Testis (tissue), 2 donors: ENCODE measurements at regions not wholly inside any gene's neighbourhood (a gene's known extent, or its start where the extent isn't known, plus 50 kb on each side); places are given as distances from the start of the nearest gene placed in this dataset.
"Not testable (repeated sequence)": the region's sequence is repeated elsewhere in the genome, so short reads cannot be mapped to it uniquely, and the experiment has no call there.

Experiments
- DNase-seq: peaks from one replicate; pipeline ENCODE4 v3.0.0-alpha.2; 2019
- H3K27ac ChIP-seq, 2 donors: fragments of 200-600 bp; sonication (generic); one replicate each; pipeline ENCODE4 v1.5.1; 2019
- H3K27me3 ChIP-seq: fragments of 200-600 bp; sonication (generic); one replicate; pipeline ENCODE4 v1.5.1; 2019
- H3K36me3 ChIP-seq: fragments of 200-600 bp; sonication (generic); one replicate; pipeline ENCODE4 v1.5.1; 2017; ENCODE audit warnings: low read depth; ENCODE audit errors: missing control alignments
- H3K4me1 ChIP-seq: fragments of 200-600 bp; sonication (generic); one replicate; pipeline ENCODE4 v1.5.1; 2019
- H3K4me3 ChIP-seq, 2 donors: fragments of 200-600 bp; sonication (generic); one replicate each; pipeline ENCODE4 v1.5.1; 2017 to 2019
- H3K9me3 ChIP-seq: fragments of 200-600 bp; sonication (generic); one replicate; pipeline ENCODE4 v1.5.1; 2017
- CTCF ChIP-seq, 3 experiments: fragments of 450-650 bp in 2 of 3; fragments of 200-600 bp in 1 of 3; sonication (generic) in 1 of 3; IDR thresholded peaks; one replicate each; pipeline ENCODE4 v1.5.1; 2016 to 2019; ENCODE audit warnings: antibody characterized with exemption in 3 of 3, mild to moderate bottlenecking in 2 of 3, moderate library complexity in 1 of 3
- POLR2A ChIP-seq: fragments of 450-650 bp; IDR thresholded peaks from one replicate; pipeline ENCODE4 v1.6.1; 2017; ENCODE audit warnings: antibody characterized with exemption, mild to moderate bottlenecking, moderate library complexity
- WGBS, 2 donors: methylation state at CpG; one replicate each; pipeline ENCODE4 v1.1.5; 2018; 5-methylcytosine and 5-hydroxymethylcytosine counted together
- intact Hi-C: fragments of 100-400 bp; cut with DNase I; formaldehyde crosslinking; loops from one replicate; pipeline ENCODE4 v1.15.1; 2023; ENCODE audit warnings: low total_unique reads

DNA sequence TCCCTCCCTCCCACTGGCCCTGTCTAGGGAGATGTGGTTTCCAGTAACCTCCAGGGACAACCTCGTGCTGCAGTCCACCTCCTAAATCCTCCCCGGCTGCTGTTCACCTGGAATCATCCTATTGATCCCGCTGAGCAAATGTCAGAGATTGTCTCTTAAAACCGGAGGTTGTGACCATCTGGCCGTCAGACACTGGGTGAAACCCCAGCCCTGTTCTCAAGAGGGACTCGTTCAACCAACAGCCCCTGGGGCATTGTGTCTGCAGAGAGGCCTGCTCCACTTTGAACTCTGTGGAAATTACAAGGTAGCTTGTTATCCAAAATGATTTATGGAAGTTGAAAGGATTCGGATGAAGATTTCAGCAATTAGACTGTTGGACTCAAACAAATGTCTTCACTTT lies 498.0 kb downstream of the MATN1 start:
- 76 to 84% methylated on average over 6 to 7 of the region's 7 CpGs for WGBS, 2 donors

GRCh38 chr1:30219675-30220074 lies 503.7 kb downstream of the MATN1 start:
- H3K9me3 ChIP-seq = no peaks in the 10 kb centered on the region
- intact Hi-C loops = no loop called here
- H3K27ac ChIP-seq = no peak overlapping the region
- H3K36me3 ChIP-seq = no peaks in the 10 kb centered on the region
- WGBS, 2 donors = 72 to 76% methylated on average over 4 of the region's 4 CpGs
- DNase-seq = no peak
- TF ChIP-seq POLR2A (no peak), CTCF (IDR thresholded peaks at IDR 0.05) (no peak)
- H3K4me1 ChIP-seq = no peaks in the 10 kb centered on the region
- H3K4me3 ChIP-seq = no peak overlapping the region
- H3K27me3 ChIP-seq = no peaks in the 10 kb centered on the region

More for the DNA sequence above, 498.0 kb downstream of the MATN1 start:
- Histone ChIP-seq H3K9me3 (no peaks in the 10 kb centered on the region), H3K36me3 (no peaks in the 10 kb centered on the region), H3K27me3 (no peaks in the 10 kb centered on the region), H3K4me3 (no peak overlapping the region), H3K4me1 (no peaks in the 10 kb centered on the region), H3K27ac (no peak overlapping the region)
- no peak for TF ChIP-seq POLR2A
- no peak for TF ChIP-seq CTCF (IDR thresholded peaks at IDR 0.05)
- intact Hi-C loops = no loop called here
- DNase-seq = no peak

- intact Hi-C loops = no loop called here
- 67 to 74% methylated on average over 2 of the region's 2 CpGs for WGBS, 2 donors
- no peaks in the 10 kb centered on the region for H3K27me3 ChIP-seq
- no peaks in the 10 kb centered on the region for H3K9me3 ChIP-seq
- no peak for DNase-seq
- H3K4me3 ChIP-seq = no peak overlapping the region
- TF ChIP-seq CTCF (IDR thresholded peaks at IDR 0.05) (no peak), POLR2A (no peak)
- no peaks in the 10 kb centered on the region for H3K36me3 ChIP-seq
- no peaks in the 10 kb centered on the region for H3K4me1 ChIP-seq
- H3K27ac ChIP-seq = no peak overlapping the region
These were observed 504.9 kb downstream of the MATN1 start for GRCh38 chr1:30218438-30218837.

- intact Hi-C loops = no loop called here
- no peaks in the 10 kb centered on the region for H3K27me3 ChIP-seq
- H3K36me3 ChIP-seq = no peaks in the 10 kb centered on the region
- WGBS, 2 donors = 83 to 85% methylated on average over 7 of the region's 7 CpGs
- no peaks in the 10 kb centered on the region for H3K4me1 ChIP-seq
- no peak overlapping the region for H3K4me3 ChIP-seq
- H3K9me3 ChIP-seq = no peaks in the 10 kb centered on the region
- DNase-seq = no peak
- TF ChIP-seq POLR2A (no peak), CTCF (IDR thresholded peaks at IDR 0.05) (no peak)
- no peak overlapping the region for H3K27ac ChIP-seq
These were observed 506.8 kb downstream of the MATN1 start for GRCh38 chr1:30216602-30217001.

- intact Hi-C loops = no loop called here
- no peak overlapping the region for H3K4me3 ChIP-seq
- no peak overlapping the region for H3K27ac ChIP-seq
- no peaks in the 10 kb centered on the region for H3K27me3 ChIP-seq
- no peak for DNase-seq
- 74 to 76% methylated on average over 7 of the region's 7 CpGs for WGBS, 2 donors
- TF ChIP-seq POLR2A (no peak), CTCF (IDR thresholded peaks at IDR 0.05) (no peak)
- no peaks in the 10 kb centered on the region for H3K4me1 ChIP-seq
- no peaks in the 10 kb centered on the region for H3K36me3 ChIP-seq
- no peaks in the 10 kb centered on the region for H3K9me3 ChIP-seq
These were observed 509.4 kb downstream of the MATN1 start for GRCh38 chr1:30213936-30214335.

GRCh38 chr1:30207962-30208361 lies 515.4 kb downstream of the MATN1 start:
- H3K9me3 ChIP-seq, H3K27me3 ChIP-seq, DNase-seq, intact Hi-C loops, H3K4me3 ChIP-seq, H3K4me1 ChIP-seq, H3K36me3 ChIP-seq, H3K27ac ChIP-seq: not testable (repeated sequence)
- 93 to 96% methylated on average over 1 of the region's 1 CpG for WGBS, 2 donors

GRCh38 chr1:30206631-30207030 lies 516.8 kb downstream of the MATN1 start:
- H3K36me3 ChIP-seq, H3K4me1 ChIP-seq, intact Hi-C loops, H3K4me3 ChIP-seq, H3K27ac ChIP-seq, DNase-seq, H3K9me3 ChIP-seq, H3K27me3 ChIP-seq: not testable (repeated sequence)
- WGBS, 2 donors = 85 to 95% methylated on average over 5 of the region's 5 CpGs

DNA sequence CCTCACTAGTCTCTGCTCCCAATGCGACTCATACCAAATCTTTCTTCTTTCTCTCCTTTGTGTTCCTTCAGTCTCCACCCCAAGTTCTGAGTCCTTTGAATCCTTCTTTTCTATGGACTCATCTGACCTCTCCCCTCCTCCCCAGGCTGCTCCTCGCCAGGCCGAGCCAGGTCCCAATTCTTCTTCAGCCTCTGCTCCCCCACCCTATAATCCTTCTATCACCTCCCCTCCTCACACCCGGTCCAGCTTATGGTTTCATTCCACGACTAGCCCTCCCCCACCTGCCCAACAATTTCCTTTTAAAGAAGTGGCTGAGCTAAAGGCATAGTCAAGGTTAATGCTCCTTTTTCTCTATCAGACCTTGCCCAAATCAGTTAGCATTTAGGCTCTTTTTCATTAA lies 518.5 kb downstream of the MATN1 start:
- H3K4me1 ChIP-seq, DNase-seq, H3K27ac ChIP-seq, H3K36me3 ChIP-seq, H3K9me3 ChIP-seq, intact Hi-C loops, H3K27me3 ChIP-seq, H3K4me3 ChIP-seq: not testable (repeated sequence)
- 51 to 62% methylated on average over 5 of the region's 5 CpGs for WGBS, 2 donors
